Gastroesophageal sphincter (tissue), 3 donors: ENCODE measurements at regions not wholly inside any gene's neighbourhood (a gene's known extent, or its start where the extent isn't known, plus 50 kb on each side); places are given as distances from the start of the nearest gene placed in this dataset.

Source experiments
- CTCF ChIP-seq, 4 experiments: fragments of 200-600 bp in 2 of 4; fragments of 450-650 bp in 2 of 4; sonication (generic) in 1 of 4; IDR thresholded peaks; one replicate each; pipeline ENCODE4 v1.5.1; 2017 to 2019; ENCODE audit warnings: antibody characterized with exemption in 4 of 4, mild to moderate bottlenecking in 2 of 4, moderate library complexity in 2 of 4
- EP300 ChIP-seq: sonication (generic); formaldehyde crosslinking; IDR thresholded peaks from one replicate; pipeline ENCODE4 v1.6.1; 2017; ENCODE audit warnings: antibody characterized with exemption, mild to moderate bottlenecking

GRCh38 chr3:34742151-34742550, 897.2 kb upstream of the ARPP21 start:
- TF ChIP-seq CTCF (IDR thresholded peaks at IDR 0.05) (no peak), EP300 (no peak)
